ENCODE measurements at regions not wholly inside any gene's neighbourhood (a gene's known extent, or its start where the extent isn't known, plus 50 kb on each side); places are given as distances from the start of the nearest gene placed in this dataset.

DNA sequence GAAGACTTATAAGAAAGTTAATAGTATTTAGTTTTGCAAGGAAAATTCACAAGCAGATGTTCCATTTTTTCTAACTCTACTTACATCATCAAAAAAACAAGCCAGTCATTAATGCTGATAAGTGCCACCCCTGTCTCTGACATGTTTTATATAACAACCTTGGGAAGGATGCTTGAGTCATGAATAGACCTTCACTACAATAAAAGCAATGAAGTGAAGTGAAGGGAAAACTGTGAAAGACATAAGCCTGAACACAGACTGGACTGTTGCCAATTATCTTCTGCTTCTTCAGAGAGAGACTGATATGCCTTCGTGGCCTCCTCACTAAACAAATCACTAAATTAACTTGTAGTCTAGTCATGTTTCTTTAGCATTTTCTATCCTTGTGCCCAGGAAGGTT lies 353.2 kb downstream of the PDHA2 start:
- TF ChIP-seq PATZ1 (CRISPR knock-in tag; IDR thresholded peaks at IDR 0.05; ENCODE audit: borderline replicate concordance), result no peak
- no peak for TF ChIP-seq ZFP3 (CRISPR knock-in tag; IDR thresholded peaks at IDR 0.05)
- no peak for TF ChIP-seq CREB5 (CRISPR knock-in tag; IDR thresholded peaks at IDR 0.05; ENCODE audit: low read depth)
- no peak for TF ChIP-seq ZNF8 (CRISPR knock-in tag; IDR thresholded peaks at IDR 0.05)
- no peak for TF ChIP-seq ESRRG (CRISPR knock-in tag; IDR thresholded peaks at IDR 0.05)
- TF ChIP-seq ARNTL (CRISPR knock-in tag; IDR thresholded peaks at IDR 0.05; ENCODE audit: borderline replicate concordance, low read depth), result no peak
- TF ChIP-seq ZNF70 (CRISPR knock-in tag; IDR thresholded peaks at IDR 0.05), result no peak
